GM21576 (cell line): ENCODE measurements at regions not wholly inside any gene's neighbourhood (a gene's known extent, or its start where the extent isn't known, plus 50 kb on each side); places are given as distances from the start of the nearest gene placed in this dataset.
"Not testable (repeated sequence)": the region's sequence is repeated elsewhere in the genome, so short reads cannot be mapped to it uniquely, and the experiment has no call there.

Experiments
- ATAC-seq: cut with Tn5 transposase; IDR thresholded peaks from one replicate; pipeline ENCODE4 v1.9.1; 2021; ENCODE audit warnings: mild to moderate bottlenecking, moderate library complexity; ENCODE audit not compliant: unreplicated experiment

GRCh38 chr12:105423237-105423636 lies 92.7 kb downstream of the C12orf75 start:
- no peak for ATAC-seq

- ATAC-seq = no peak
Measured at GRCh38 chr12:105423921-105424320, 93.4 kb downstream of the C12orf75 start.

DNA sequence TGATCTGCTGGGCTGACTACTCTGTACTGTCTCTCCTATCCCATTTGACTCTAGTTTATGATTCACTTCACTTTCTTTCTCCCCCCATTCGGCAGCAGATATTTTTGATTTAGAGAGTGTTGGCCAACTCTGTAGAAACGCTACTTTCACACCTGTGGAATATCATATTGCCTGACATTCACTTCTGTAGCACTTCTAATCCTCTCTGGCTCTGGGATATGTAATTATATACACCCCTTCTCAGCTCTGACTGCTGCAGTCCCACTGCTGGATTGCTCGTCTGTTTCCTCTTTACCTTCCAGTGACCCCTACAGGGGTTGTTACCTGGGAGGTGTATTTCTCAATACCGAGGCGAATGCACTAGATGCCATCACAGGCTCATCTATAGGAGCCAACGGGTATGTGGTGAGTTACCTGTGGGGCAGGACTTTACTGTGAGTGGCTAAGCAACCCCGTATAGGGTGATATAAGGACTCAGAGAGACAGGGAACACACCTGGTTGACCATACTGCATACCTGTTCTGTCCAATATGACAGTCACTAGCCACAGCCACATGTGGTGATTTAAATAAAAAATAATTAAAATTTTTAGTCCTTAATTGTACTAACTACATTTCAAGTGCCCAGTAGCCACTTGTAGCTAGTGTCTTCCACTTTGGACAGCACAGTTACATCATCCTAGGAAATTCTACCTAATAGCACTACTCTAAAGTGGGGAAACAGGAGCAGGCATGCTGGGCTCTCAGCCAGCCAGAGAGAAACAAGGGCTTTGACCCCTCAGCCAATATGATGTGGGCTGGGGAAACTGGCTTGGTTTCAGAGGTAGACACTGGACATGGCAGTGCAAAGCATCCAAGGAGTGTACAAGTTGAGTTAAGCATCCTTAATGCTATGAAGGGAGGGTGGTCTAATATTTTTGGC lies 95.0 kb downstream of the C12orf75 start:
- no peak for ATAC-seq

- no peak for ATAC-seq
Measured at GRCh38 chr12:105426766-105427165, 96.3 kb downstream of the C12orf75 start.

DNA sequence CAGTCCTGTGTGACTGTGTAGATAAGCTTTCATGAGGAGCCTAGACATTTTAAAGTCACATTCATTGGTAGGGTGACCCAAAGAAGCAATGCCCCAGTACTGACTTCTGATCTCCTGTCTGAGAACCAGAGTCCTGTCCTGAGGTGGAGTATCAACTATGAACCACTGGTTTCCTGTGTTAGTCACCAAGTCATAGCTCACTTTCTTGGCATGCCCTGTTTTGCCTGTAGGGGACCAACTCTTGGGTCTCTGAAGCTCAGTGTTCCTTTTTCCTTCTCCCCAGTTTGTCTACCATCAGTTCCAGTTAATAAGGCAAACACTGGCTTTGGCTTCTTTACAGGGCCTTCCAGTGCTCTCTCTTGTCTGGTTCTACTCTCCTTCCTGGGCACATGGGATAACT lies 97.4 kb downstream of the C12orf75 start:
- ATAC-seq = no peak

GRCh38 chr12:105428793-105429395 lies 98.4 kb downstream of the C12orf75 start:
- no peak for ATAC-seq

DNA sequence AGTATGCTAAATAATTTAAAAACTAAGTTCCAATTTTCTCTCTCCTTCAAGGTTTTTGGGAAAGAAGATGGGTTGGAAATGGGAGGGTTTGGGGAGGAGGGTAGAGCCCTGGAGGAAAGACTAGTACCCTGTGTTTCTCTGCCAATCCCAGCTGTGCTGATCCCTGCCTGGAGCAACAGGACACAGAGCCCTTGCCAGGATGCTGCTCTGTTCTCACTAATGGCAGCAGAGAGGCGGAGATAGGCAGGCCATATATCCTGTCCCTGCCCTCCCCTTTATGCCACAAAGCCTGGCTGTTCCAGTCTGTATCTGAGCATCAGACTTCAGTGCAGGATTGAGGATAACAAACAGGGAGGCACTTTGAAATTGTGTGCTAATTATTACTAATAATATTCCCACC lies 99.0 kb downstream of the C12orf75 start:
- ATAC-seq = no peak

- ATAC-seq = no peak
Measured at GRCh38 chr12:105431537-105432100, 101.1 kb downstream of the C12orf75 start.

DNA sequence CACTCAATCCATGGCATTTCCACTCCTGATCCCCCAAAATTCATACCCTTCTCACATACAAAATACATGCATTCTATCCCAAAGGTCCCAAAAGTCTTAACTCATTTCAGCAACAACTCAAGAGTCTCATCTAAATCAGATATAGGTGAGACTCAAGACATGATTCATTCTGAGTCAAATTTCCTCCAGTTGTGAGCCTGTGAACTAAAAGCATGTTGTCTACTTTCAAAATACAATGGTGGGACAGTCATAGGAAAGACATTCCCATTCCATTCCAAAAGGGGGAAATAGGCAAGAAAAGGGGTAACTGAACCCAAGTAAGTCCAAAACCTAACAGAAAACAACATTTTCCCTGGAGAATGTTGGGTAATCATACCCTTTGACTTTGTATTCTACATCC lies 103.3 kb downstream of the C12orf75 start:
- ATAC-seq = no peak

GRCh38 chr12:105436636-105437035 lies 106.1 kb downstream of the C12orf75 start:
- no peak for ATAC-seq

GRCh38 chr12:105440037-105440664 lies 109.7 kb downstream of the C12orf75 start:
- ATAC-seq = no peak

- ATAC-seq = no peak
Measured at GRCh38 chr12:105443802-105444652, 113.5 kb downstream of the C12orf75 start.

DNA sequence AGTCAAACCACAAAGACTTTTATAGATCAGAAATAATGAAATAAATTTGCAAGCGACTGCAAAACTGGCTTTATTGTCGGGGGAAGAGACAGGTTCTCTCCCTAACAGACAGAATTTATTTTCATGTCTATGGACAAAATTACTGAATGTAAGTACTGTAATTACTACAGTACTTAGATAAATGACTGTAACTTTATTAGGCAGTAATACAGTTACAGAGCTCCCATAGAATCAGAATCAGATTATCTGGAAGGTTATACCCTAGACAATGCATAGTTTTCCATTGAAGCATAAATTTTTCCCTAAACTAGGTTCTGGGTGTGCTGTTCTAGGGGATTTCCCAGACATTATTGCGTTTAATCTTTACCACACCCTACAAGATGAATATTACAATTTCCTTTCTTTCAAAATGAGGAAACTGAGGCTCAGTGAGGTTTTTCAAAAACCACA lies 114.2 kb downstream of the C12orf75 start:
- ATAC-seq = no peak

- ATAC-seq = no peak
Measured at GRCh38 chr12:105445249-105445648, 114.8 kb downstream of the C12orf75 start.

DNA sequence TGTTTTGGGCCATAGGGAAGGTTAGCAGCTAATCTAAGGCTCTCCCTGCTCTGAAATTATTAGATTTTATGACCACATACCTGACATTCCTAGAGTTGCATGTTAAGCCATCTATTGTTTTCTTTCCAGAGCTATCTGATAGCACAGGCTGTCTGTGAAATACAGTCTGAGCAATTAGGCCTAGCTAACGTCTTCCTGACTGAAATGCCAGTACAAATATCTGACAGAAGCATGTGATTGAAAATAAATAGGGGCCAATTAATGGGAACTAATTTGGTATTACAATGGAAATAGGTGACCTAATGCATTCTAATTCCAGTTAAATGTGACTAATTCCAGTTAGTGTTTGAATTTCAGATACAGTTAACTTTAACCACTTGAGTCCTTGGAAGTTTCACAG lies 115.2 kb downstream of the C12orf75 start:
- ATAC-seq = no peak

- ATAC-seq = not testable (repeated sequence)
Measured at GRCh38 chr12:105446460-105446859, 116.0 kb downstream of the C12orf75 start.

GRCh38 chr12:105449431-105449830 lies 118.9 kb downstream of the C12orf75 start:
- ATAC-seq = no peak

DNA sequence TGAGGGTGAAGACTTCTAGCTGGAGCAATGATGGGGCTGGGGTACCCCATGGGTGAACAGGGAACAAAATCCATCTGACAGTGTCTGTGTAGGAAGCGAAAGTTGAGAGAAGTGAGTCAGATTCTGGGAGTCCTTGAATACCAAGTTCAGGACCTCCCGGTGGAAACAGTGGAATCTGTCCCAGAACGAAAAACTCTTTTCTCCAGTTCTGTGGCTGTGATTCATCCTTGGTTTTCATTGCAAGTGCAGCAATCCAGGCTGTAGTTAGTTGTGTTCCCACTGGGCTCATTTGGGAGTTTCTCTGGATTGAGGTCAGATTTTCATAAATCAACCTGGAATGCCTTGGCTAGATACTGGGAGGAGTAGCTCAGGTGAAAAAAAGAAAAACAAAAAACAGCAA lies 120.7 kb downstream of the C12orf75 start:
- no peak for ATAC-seq

DNA sequence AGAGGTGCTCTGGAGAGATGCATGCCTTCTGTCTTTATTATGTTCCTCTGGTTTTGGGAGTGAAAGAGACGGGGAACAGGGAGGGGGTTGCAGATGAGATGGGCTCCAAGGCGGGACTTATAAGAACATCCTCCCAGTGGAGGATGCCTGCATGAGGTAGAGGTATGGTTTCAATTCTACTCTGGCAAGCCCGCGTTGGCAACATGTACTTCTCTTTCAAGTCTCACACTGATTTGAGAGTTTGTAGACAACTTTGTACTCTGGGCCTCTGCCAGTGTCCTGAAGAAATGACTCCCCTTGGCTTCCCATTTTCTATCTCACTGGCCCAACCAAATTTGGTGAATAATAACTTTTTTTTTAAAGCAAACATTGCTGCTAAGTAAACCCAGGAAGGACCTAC lies 121.3 kb downstream of the C12orf75 start:
- ATAC-seq = no peak

DNA sequence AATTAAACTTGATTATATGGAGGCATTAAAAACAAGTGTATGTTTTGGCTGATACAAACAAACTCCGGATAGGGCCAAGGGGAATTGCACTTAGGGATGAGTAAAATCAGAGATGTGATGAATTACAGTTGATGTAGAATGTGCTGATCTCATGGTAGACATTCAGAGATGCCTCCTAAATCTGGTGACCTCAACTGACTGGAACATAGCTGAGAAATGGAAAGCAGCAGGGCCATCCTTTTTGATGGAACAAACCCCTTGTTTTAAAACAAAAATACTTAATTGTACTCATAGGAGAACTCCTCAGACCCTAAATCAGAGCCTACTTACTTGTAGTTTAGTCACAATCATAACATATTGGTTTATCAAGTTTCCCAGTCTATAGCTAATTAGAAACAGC lies 122.8 kb downstream of the C12orf75 start:
- ATAC-seq = no peak

GRCh38 chr12:105454688-105455087 lies 124.2 kb downstream of the C12orf75 start:
- no peak for ATAC-seq
